ENCODE measurements at regions not wholly inside any gene's neighbourhood (a gene's known extent, or its start where the extent isn't known, plus 50 kb on each side); places are given as distances from the start of the nearest gene placed in this dataset.

DNA sequence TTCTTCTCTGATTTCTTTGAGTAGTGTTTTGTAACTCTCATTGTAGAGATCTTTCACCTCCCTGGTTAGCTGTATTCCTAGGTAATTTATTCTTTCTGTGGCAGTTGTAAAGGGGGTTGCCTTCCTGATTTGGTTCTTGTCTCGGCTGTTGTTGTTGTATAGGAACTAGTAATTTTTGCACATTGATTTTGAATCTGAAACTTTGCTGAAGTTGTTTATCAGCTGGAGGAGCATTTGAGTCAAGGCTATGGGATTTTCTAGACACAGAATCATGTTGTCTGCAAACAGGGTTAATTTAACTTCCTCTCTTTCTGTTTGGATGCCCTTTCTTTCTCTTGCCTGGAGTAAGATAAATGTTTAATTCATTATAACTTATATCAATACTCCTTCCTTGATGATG is 86.4 kb downstream of the OLIG3 start:
- Histone ChIP-seq H3K36me3 (ENCODE audit: control insufficient read depth in 2 of 4, insufficient read depth in 4 of 4, low read length in 3 of 4) (no peaks in the 10 kb centered on the region), H3K4me1 (replicated peaks in 1 of 4; ENCODE audit: control insufficient read depth in 3 of 4, insufficient read depth in 4 of 4, low read length in 3 of 4) (peaks cover 0 to 3% (median 0%) of the 10 kb centered on the region in 4 experiments; a peak in 1 of 7 replicates), H3K56ac (replicated peaks; ENCODE audit: insufficient read length, low read depth, low read length) (no peak overlapping the region), H4K20me1 (replicated peaks in 1 of 2; ENCODE audit: control insufficient read depth in 1 of 2, insufficient read depth in 2 of 2, low read length in 2 of 2) (no peaks in the 10 kb centered on the region), H2BK120ac (replicated peaks; ENCODE audit: low read depth, low read length) (no peak overlapping the region), H3K18ac (ENCODE audit: extremely low read depth, low read length) (no peak overlapping the region), H3K79me2 (ENCODE audit: control insufficient read depth in 1 of 2, insufficient read depth in 2 of 2, low read length in 2 of 2) (no peaks in the 10 kb centered on the region), H3K4ac (replicated peaks; ENCODE audit: insufficient read length, low read depth, low read length) (no peak overlapping the region), H2BK15ac (ENCODE audit: low read length) (no peak overlapping the region), H4K91ac (replicated peaks; ENCODE audit: insufficient read length, low read length) (no peak overlapping the region), H2AK5ac (ENCODE audit: low read depth, low read length) (no peak overlapping the region), H2BK12ac (ENCODE audit: low read depth, low read length) (no peak overlapping the region), H3K9ac (replicated peaks in 1 of 4; ENCODE audit: extremely low read depth in 1 of 4, low read depth in 3 of 4, low read length in 3 of 4) (no peak overlapping the region), H3K14ac (ENCODE audit: insufficient read length) (no peak overlapping the region), H3K27me3 (replicated peaks in 1 of 4; ENCODE audit: control insufficient read depth in 3 of 4, extremely low read depth in 1 of 4, insufficient read depth in 3 of 4, low read length in 3 of 4) (no peaks in the 10 kb centered on the region), H2BK20ac (ENCODE audit: low read length) (no peak overlapping the region), H4K8ac (ENCODE audit: extremely low read depth, insufficient read depth, low read length) (no peak overlapping the region), H3K27ac (ENCODE audit: low read depth, low read length) (no peak overlapping the region), H3K9me3 (ENCODE audit: insufficient read depth in 2 of 2, low read depth in 1 of 2, low read length in 1 of 2) (no peaks in the 10 kb centered on the region), H2BK5ac (ENCODE audit: low read depth, low read length) (no peak overlapping the region), H3K23me2 (ENCODE audit: low read depth, low read length) (no peaks in the 10 kb centered on the region), H3K79me1 (ENCODE audit: low read depth, low read length) (no peaks in the 10 kb centered on the region; the same call in 1 of the 2 replicates), H3K4me2 (ENCODE audit: insufficient read depth in 1 of 2, low read depth in 2 of 2, low read length in 2 of 2) (no peak overlapping the region), H2AFZ (ENCODE audit: low read length) (no peak overlapping the region), H3K23ac (ENCODE audit: insufficient read length) (no peak overlapping the region), H3K4me3 (ENCODE audit: extremely low read depth in 1 of 4, insufficient read depth in 2 of 4, low read depth in 3 of 4, low read length in 4 of 4) (no peak overlapping the region), H4K5ac (ENCODE audit: insufficient read length, low read depth, low read length) (no peak overlapping the region)
- FAIRE-seq (no peak), DNase-seq (ENCODE audit: low read depth in 1 of 2, low spot score in 2 of 2) (no peak)
- ChIA-PET POLR2A (ENCODE audit: partially characterized antibody) (interaction anchor here (0.6 kb wide), 1 partner anchor 9 kb away, joined by 4 read pairs; no protein-coding TSS in a partner anchor), CTCF (ENCODE audit: partially characterized antibody) (interaction anchor here (1.0 kb wide), 1 partner anchor 16 kb away, joined by 4 read pairs; no protein-coding TSS in a partner anchor)
- TF ChIP-seq ZNF274 (IDR thresholded peaks at IDR 0.05; ENCODE audit: borderline replicate concordance, extremely low read depth, low read length): no peak
- no peak for TF ChIP-seq SP4 (IDR thresholded peaks at IDR 0.05; ENCODE audit: low read length)
- no peak for TF ChIP-seq CREB1 (IDR thresholded peaks at IDR 0.05)
- no peak for TF ChIP-seq SIRT6 (IDR thresholded peaks at IDR 0.05; ENCODE audit: low read length)
- no peak for TF ChIP-seq EGR1 (IDR thresholded peaks at IDR 0.05; ENCODE audit: borderline replicate concordance, low read depth, low read length)
- TF ChIP-seq CHD1 (IDR thresholded peaks at IDR 0.05; ENCODE audit: low read depth, low read length): no peak
- TF ChIP-seq RXRA (IDR thresholded peaks at IDR 0.05; ENCODE audit: insufficient read depth, low read depth, low read length): no peak
- TF ChIP-seq GTF2F1 (IDR thresholded peaks at IDR 0.05; ENCODE audit: borderline replicate concordance, low read depth, low read length): no peak
- no peak for TF ChIP-seq JUN (IDR thresholded peaks at IDR 0.05; ENCODE audit: low read depth, low read length)
- WGBS, 2 experiments (ENCODE audit: extremely low coverage in 1 of 2, insufficient coverage in 1 of 2, insufficient read length in 1 of 2, insufficient replicate concordance in 2 of 2, low coverage in 1 of 2, low lambda C conversion rate in 2 of 2, missing lambda C conversion rate in 1 of 2): 90% methylated on average over 1 of the region's 1 CpG; no CpG with 5 or more reads in 1 of the 2 experiments

Measured in H1 (cell line).